A673 (cell line): ENCODE measurements at regions not wholly inside any gene's neighbourhood (a gene's known extent, or its start where the extent isn't known, plus 50 kb on each side); places are given as distances from the start of the nearest gene placed in this dataset.

Experiments
- BruUV-seq: library from RNA; stranded (reverse); fragments of 400-500 nt; replicated peaks from 2 replicates; lab custom pipeline; 2021; lab: Mats Ljungman, UMichigan
- CTCF ChIA-PET: fragments of 300-600 bp; sonication (Branson Sonifier 250); formaldehyde crosslinking; loops from one replicate; lab custom pipeline; 2022; ENCODE audit warnings: antibody characterized with exemption; lab: Charles Lee
- POLR2A ChIA-PET: fragments of 300-600 bp; sonication (Branson Sonifier 250); formaldehyde crosslinking; loops from one replicate; lab custom pipeline; 2022; ENCODE audit warnings: antibody characterized with exemption; ENCODE audit not compliant: low non-redundant PET; lab: Charles Lee
- DNase-seq: peaks from one replicate; pipeline ENCODE4 v3.0.0-alpha.2; 2015; ENCODE audit warnings: low spot score
- H3K27ac ChIP-seq: fragments of 200-600 bp; sonication (generic); 2 replicates; pipeline ENCODE4 v1.5.1; 2016; ENCODE audit warnings: mixed run types, low read depth, mild to moderate bottlenecking, mixed read lengths, antibody characterized with exemption, low read length; ENCODE audit not compliant: poor library complexity, severe bottlenecking
- H3K27me3 ChIP-seq: fragments of 200-600 bp; sonication (generic); replicated peaks from 2 replicates; pipeline ENCODE4 v1.6.1; 2017; ENCODE audit warnings: mixed run types, low read depth, mild to moderate bottlenecking, mixed read lengths, antibody characterized with exemption, low read length; ENCODE audit not compliant: insufficient read depth, poor library complexity
- H3K36me3 ChIP-seq: fragments of 200-600 bp; sonication (generic); 2 replicates; pipeline ENCODE4 v1.6.1; 2016; ENCODE audit warnings: mixed run types, mild to moderate bottlenecking, mixed read lengths, antibody characterized with exemption, low read length; ENCODE audit not compliant: insufficient read depth, poor library complexity, severe bottlenecking
- H3K4me1 ChIP-seq: fragments of 200-600 bp; sonication (generic); 2 replicates; pipeline ENCODE4 v1.6.1; 2017; ENCODE audit warnings: mixed run types, mild to moderate bottlenecking, mixed read lengths, antibody characterized with exemption, low read length; ENCODE audit not compliant: insufficient read depth, poor library complexity, severe bottlenecking
- H3K4me3 ChIP-seq: fragments of 200-600 bp; sonication (generic); 2 replicates; pipeline ENCODE4 v1.5.1; 2016; ENCODE audit warnings: low read depth, mixed run types, mild to moderate bottlenecking, mixed read lengths, low read length; ENCODE audit not compliant: poor library complexity, severe bottlenecking
- H3K9me3 ChIP-seq: fragments of 200-600 bp; sonication (generic); 2 replicates; pipeline ENCODE4 v1.6.1; 2016; ENCODE audit warnings: mixed run types, low read depth, mild to moderate bottlenecking, mixed read lengths, antibody characterized with exemption, low read length; ENCODE audit not compliant: poor library complexity, severe bottlenecking
- EZH2 ChIP-seq: fragments of 200-600 bp; sonication (generic); IDR thresholded peaks from 2 replicates; pipeline ENCODE4 v1.6.1; 2017; ENCODE audit warnings: borderline replicate concordance, low read depth, mild to moderate bottlenecking, mixed read lengths, antibody characterized with exemption, low read length; ENCODE audit not compliant: poor library complexity, severe bottlenecking
- intact Hi-C: fragments of 100-400 bp; cut with micrococcal nuclease; formaldehyde crosslinking; loops from one replicate; pipeline ENCODE4 v1.10.0; 2022; ENCODE audit not compliant: unreplicated experiment
- TF ChIP-seq, protein P1 (sequence below): fragments of 300-800, 200-600 bp; sonication (generic); conservative IDR thresholded peaks from 2 replicates; pipeline ENCODE4 v1.5.1; 2017; ENCODE audit warnings: low read depth, mild to moderate bottlenecking, antibody characterized with exemption, low read length, moderate library complexity, mixed read lengths

GRCh38 chr13:74084375-74084935, 49.7 kb downstream of the KLF12 start:
- H3K9me3 ChIP-seq: no peaks in the 10 kb centered on the region
- ChIA-PET CTCF (no interaction called here), POLR2A (interaction anchor here (0.6 kb wide), 1 partner anchor 229 kb away, joined by 4 read pairs; no protein-coding TSS in a partner anchor)

GRCh38 chr13:74082741-74083160, 51.5 kb downstream of the KLF12 start:
- H3K4me1 ChIP-seq: peaks cover 7% of the 10 kb centered on the region
- TF ChIP-seq, protein P1, sequence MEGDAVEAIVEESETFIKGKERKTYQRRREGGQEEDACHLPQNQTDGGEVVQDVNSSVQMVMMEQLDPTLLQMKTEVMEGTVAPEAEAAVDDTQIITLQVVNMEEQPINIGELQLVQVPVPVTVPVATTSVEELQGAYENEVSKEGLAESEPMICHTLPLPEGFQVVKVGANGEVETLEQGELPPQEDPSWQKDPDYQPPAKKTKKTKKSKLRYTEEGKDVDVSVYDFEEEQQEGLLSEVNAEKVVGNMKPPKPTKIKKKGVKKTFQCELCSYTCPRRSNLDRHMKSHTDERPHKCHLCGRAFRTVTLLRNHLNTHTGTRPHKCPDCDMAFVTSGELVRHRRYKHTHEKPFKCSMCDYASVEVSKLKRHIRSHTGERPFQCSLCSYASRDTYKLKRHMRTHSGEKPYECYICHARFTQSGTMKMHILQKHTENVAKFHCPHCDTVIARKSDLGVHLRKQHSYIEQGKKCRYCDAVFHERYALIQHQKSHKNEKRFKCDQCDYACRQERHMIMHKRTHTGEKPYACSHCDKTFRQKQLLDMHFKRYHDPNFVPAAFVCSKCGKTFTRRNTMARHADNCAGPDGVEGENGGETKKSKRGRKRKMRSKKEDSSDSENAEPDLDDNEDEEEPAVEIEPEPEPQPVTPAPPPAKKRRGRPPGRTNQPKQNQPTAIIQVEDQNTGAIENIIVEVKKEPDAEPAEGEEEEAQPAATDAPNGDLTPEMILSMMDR: no peak
- TF ChIP-seq EZH2: no peak
- no peak for DNase-seq
- H3K36me3 ChIP-seq: no peaks in the 10 kb centered on the region
- CTCF ChIA-PET: no interaction called here
- H3K4me3 ChIP-seq: no peak overlapping the region
- BruUV-seq: no TSS peak
- no peaks in the 10 kb centered on the region for H3K9me3 ChIP-seq
- POLR2A ChIA-PET: no interaction called here
- H3K27ac ChIP-seq: no peak overlapping the region
- intact Hi-C loops: no loop called here
- H3K27me3 ChIP-seq: no peaks in the 10 kb centered on the region

More at GRCh38 chr13:74084375-74084935, 49.7 kb downstream of the KLF12 start:
- Histone ChIP-seq H3K4me1 (peaks cover 3% of the 10 kb centered on the region), H3K27me3 (no peaks in the 10 kb centered on the region), H3K27ac (no peak overlapping the region), H3K4me3 (no peak overlapping the region), H3K36me3 (no peaks in the 10 kb centered on the region)
- no peak for DNase-seq
- intact Hi-C loops: no loop called here
- TF ChIP-seq EZH2: no peak
- TF ChIP-seq, protein P1: no peak
- no TSS peak for BruUV-seq

- H3K9me3 ChIP-seq: no peaks in the 10 kb centered on the region
- no peak overlapping the region for H3K4me3 ChIP-seq
- DNase-seq: no peak
- TF ChIP-seq, protein P1: no peak
- no peak for TF ChIP-seq EZH2
- CTCF ChIA-PET: no interaction called here
- POLR2A ChIA-PET: no interaction called here
- H3K27me3 ChIP-seq: no peaks in the 10 kb centered on the region
- intact Hi-C loops: no loop called here
- H3K27ac ChIP-seq: no peak overlapping the region
- no TSS peak for BruUV-seq
- no peaks in the 10 kb centered on the region for H3K36me3 ChIP-seq
- peaks cover 6% of the 10 kb centered on the region for H3K4me1 ChIP-seq
These were observed 53.4 kb downstream of the KLF12 start for GRCh38 chr13:74080762-74081161.
